CMK (cell line): ENCODE measurements at regions not wholly inside any gene's neighbourhood (a gene's known extent, or its start where the extent isn't known, plus 50 kb on each side); places are given as distances from the start of the nearest gene placed in this dataset.
"Not testable (repeated sequence)": the region's sequence is repeated elsewhere in the genome, so short reads cannot be mapped to it uniquely, and the experiment has no call there.

Source experiments
- DNase-seq: peaks from one replicate; pipeline ENCODE4 v3.0.0-alpha.2; 2010; ENCODE audit warnings: low read depth

- no peak for DNase-seq
Measured at GRCh38 chr13:48844676-48845075, 131.0 kb upstream of the FNDC3A start.

DNA sequence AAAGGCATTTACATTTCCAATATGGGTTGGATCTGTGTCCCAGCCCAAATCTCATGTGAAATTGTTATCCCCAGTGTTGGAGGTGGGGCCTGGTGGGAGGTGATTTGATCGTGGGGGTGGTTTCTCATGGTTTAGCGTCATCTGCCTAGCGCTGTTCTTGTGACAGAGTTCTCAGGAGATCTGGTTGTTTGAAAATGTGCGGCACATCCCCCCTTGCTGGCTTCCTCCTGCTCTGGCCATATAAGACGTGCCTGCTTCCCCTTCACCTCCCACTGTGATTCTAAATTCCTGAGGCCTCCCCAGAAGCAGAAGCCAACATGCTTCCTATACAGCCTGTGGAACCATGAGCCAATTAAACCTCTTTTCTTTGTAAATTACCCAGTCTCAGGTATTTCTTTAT is 126.2 kb upstream of the FNDC3A start:
- no peak for DNase-seq

DNA sequence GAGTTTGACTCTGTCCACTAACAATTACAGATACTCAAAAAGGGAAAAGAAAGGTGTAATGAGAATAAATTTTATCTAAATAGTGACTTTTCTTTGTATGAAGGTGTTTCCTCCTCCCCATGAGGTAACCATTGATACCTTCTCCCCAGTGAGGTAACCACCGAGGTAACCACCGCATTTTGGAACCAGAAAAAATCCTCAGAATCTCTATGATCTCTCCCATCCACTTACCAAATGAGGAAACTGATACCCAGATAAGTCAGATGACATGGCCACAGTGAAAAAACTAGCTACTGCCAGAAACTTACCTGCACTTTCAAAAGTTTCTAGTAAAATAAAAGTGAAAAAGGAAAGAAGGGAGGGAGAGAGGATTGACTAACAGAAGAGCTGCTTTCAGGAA is 124.0 kb upstream of the FNDC3A start:
- no peak for DNase-seq

DNA sequence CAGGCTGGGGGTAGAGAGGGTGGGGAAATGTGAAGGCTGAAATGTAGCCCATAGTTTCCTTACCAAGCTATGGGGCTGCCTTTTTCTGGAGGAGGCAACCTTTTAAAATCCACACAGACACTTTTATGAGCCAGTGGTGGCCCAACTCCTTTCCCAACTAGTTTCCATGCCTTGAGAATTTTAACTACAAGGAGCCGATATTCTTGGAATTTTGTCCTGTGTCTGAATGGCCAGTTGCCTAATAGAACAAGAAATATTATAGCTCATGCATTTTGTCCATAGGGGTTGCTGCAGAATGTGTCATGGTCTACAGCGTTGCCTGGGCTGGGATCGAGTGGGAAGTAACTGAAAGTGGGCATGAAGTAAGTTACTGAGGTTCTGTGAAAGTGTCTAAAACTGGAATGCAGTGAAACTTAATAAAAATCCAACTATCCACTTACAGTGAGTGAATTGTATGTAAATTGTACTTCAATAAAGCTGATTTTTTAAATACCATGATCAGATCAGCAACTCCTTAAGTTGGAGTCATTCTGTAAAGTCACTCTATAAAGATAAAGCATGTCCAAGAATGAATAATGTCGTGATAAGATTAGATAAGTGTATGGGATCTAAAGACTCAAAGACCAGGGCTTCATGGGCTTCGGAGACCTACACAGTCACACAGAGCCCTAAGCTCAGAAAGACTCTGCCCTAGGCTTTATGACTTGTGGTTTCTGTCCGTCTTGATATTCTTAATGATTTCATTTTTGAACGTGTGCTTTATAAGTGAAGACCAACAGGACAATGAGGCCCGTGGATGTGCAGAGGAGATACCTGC is 122.6 kb upstream of the FNDC3A start:
- no peak for DNase-seq

- DNase-seq, result no peak
Measured at GRCh38 chr13:48853728-48854102, 122.0 kb upstream of the FNDC3A start.

DNA sequence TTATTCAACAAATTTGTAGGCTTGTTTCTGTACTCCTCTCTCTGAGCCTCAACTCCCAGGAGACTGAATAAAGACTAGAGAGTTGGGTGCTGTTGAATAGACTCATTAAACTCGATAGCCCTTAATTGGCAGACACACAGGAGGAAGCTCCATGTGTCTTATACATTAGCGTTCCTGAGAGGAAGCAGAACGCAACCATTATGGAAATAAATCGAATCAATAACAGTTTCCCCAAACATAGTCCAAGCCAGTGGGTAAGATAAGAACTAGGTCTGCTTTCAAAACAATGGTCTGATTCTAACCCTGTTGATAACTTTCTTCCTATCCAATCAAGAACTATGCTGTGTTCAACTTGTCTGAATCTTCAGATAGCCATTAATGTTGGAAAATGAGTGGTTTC is 118.1 kb upstream of the FNDC3A start:
- no peak for DNase-seq

- DNase-seq, result no peak
Measured at GRCh38 chr13:48858122-48858902, 117.4 kb upstream of the FNDC3A start.

DNA sequence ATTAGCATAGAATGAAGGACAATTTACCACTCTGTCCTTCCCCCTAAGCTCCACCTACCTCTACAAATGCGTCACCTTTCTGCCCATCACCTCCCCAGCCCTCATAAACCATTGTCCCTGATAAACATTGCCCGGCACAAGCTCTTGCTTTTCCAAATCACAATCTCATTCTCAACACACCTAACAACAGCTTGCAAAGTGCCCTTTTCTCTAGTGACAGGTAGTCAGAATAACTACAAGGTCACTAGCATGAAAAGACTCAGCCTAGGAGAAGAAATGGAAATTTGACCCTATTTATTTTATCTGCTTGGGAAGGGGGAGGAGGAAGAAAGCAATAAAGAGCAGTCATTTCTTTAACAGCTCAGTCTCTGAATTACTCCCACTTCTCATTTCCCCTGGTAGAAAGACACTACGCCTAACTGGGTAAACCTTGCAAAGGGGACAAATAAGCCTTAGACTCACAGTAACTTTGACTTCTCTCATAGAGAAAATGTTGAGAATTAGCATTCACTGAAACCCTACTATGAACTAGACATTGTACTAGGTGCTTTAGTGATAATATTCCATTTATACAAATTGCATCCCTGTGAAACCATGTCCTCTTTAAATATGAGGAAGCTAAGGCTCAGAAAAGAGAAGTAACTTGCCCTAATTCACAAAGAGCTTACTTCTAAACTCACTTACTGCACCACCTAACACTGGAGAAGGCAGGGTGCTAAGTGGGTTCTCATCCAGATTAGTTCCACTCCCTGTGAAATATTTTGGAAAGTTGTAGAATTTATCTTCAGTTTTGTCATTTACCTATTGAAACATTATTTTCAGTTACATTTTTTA is 116.2 kb upstream of the FNDC3A start:
- DNase-seq, result no peak

- no peak for DNase-seq
Measured at GRCh38 chr13:48860364-48860763, 115.3 kb upstream of the FNDC3A start.

- DNase-seq, result no peak
Measured at GRCh38 chr13:48862572-48862971, 113.1 kb upstream of the FNDC3A start.

- no peak for DNase-seq
Measured at GRCh38 chr13:48864100-48864499, 111.6 kb upstream of the FNDC3A start.

- DNase-seq, result peak; percentile 62
Measured at GRCh38 chr13:48866249-48866648, 109.5 kb upstream of the FNDC3A start.

DNA sequence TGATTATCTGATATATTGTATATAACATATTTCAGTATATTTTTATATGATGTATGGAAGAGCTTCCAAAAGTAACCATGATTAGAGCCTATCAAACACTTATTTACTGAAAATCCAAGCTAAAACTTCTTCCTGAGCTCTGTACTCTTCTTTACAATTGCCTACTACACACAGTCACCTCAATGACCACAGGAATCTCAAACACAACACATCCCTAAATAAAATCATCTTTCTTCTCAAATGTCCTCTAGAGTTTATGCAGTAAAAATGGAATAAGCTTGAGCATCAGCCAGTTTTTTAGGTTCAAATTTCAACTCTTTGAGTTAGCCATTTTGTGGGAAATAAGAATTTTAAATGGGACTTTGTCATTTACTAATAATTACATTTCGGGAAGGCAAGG is 102.6 kb upstream of the FNDC3A start:
- no peak for DNase-seq

- DNase-seq, result no peak
Measured at GRCh38 chr13:48873587-48873986, 102.1 kb upstream of the FNDC3A start.

DNA sequence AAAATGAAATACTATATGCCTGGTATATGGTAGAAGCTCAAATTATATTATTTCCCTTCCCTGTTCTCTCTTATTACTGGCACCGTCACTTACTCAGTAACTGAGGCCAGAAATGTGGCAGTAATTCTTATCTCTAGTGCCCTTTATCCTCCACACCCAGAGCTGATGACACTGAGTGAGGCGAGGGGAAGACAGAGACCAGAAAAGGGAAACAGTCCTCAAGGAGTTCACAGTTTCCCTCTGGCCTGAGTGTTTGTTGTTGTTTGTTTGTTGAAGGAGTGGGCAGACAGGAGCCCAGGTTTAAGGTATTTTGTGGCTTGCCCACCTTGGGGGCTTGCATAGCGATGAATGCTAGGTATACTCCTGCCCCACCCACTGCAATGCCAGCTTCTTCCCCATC is 101.5 kb upstream of the FNDC3A start:
- DNase-seq, result no peak

- DNase-seq, result no peak
Measured at GRCh38 chr13:48875047-48875446, 100.7 kb upstream of the FNDC3A start.

DNA sequence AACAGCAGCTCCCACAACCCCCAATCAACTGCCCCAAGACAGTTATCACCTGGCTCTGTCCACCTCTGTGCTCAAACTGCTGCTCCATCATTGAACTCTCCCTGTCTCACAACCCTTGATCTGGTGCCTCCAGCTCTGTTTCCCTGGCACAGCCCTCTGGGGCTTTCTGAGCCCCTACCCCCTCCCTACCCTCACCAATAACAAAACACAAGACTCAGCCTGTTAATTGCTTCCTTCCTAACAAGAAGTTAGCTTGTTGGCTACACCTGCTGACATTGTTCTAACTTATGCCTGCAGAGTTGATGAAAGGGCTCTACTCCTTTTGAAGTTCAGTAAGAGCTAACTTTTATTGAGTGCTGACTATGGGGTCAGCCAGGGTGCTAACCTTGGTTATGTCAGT is 99.4 kb upstream of the FNDC3A start:
- DNase-seq, result no peak

GRCh38 chr13:48879432-48879831 is 96.3 kb upstream of the FNDC3A start:
- DNase-seq, result no peak

DNA sequence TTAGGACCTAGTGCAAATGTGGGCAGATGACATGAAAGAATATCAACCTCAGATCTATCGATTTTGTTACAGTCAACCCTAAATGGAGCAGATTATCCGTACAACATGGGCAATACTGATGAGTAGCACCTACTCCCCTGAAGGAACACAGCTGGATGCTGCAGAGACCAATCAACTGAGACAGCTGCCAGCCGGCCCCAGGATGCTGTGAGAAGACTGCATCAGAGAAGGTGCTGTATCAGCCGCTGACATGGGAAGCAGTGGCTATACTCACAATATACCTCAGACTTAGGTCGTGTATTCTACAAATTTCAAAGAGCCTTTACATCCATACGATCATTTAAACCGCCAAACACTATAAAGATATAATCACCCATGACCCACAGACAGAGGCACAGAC is 95.9 kb upstream of the FNDC3A start:
- DNase-seq, result no peak

GRCh38 chr13:48883786-48884185 is 91.9 kb upstream of the FNDC3A start:
- not testable (repeated sequence) for DNase-seq

DNA sequence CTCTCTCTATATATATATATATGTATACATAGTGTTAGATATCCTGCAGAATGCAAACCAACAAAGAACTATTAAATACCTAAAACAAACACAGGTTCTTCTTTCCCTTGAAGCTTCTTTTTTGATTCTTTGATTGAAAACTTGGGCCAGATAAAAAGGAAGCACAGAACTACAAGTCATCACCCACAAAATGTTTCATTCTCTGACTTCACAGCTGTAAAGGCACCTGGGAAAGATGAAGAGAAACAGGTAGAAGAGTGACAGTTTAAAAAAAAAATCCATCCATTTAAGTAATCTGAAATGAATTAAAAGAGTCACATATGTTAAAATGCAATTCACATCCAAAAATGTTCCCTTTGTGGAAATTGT is 90.7 kb upstream of the FNDC3A start:
- DNase-seq, result no peak

- DNase-seq, result no peak
Measured at GRCh38 chr13:48888613-48889012, 87.1 kb upstream of the FNDC3A start.

DNA sequence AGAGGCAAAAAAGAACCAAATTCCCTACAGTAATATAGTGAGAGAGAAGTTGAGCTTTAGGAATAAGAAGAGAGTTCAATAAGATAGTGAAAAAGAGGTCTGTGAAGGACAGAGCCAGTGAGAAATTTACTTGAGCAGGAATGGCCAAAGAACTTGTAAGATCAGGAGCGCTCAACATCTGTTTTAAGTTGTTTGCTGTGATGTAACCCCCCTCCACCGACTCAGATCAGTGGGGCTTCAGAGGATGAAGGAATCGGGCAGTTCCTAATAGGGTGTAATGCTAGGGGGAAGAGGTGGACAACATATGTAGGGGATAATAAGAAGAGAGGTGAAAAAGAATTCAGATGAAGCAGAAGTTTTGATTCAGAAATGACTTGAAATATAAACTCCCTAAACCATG is 85.3 kb upstream of the FNDC3A start:
- no peak for DNase-seq
